Brain microvascular endothelial cell (primary cell): ENCODE measurements at regions not wholly inside any gene's neighbourhood (a gene's known extent, or its start where the extent isn't known, plus 50 kb on each side); places are given as distances from the start of the nearest gene placed in this dataset.
A peak's percentile ranks its signal among the peaks of the same experiment; 100 is the strongest.
"Not testable (repeated sequence)": the region's sequence is repeated elsewhere in the genome, so short reads cannot be mapped to it uniquely, and the experiment has no call there.

Experiments
- DNase-seq: peaks from one replicate; pipeline ENCODE4 v3.0.0-alpha.2; 2020
- H3K27ac ChIP-seq: fragments of 250-450 bp; sonication (Bioruptor Pico); 2 replicates; pipeline ENCODE4 v1.5.1; 2020; ENCODE audit warnings: mild to moderate bottlenecking, moderate library complexity
- H3K27me3 ChIP-seq: fragments of 250-450 bp; sonication (Bioruptor Pico); replicated peaks from 2 replicates; pipeline ENCODE4 v1.5.1; 2020; ENCODE audit warnings: mild to moderate bottlenecking
- H3K36me3 ChIP-seq: fragments of 250-450 bp; sonication (Bioruptor Pico); replicated peaks from 2 replicates; pipeline ENCODE4 v1.5.1; 2020; ENCODE audit warnings: mild to moderate bottlenecking
- H3K4me3 ChIP-seq: 2 replicates; pipeline ENCODE4 v1.5.1; 2011; ENCODE audit warnings: low read depth, mild to moderate bottlenecking, control low read depth, low read length, moderate library complexity
- CTCF ChIP-seq: IDR thresholded peaks from 2 replicates; pipeline ENCODE4 v1.5.1; 2011; ENCODE audit warnings: low read depth, mild to moderate bottlenecking, moderate library complexity, low read length, control low read depth, inconsistent platforms; ENCODE audit errors: missing control alignments
- in situ Hi-C: cut with HindIII; loops from 2 replicates; pipeline ENCODE4 v1.10.0; 2017; ENCODE audit warnings: low sequenced_read_pairs, low pct_ligation_motif_present

- H3K27me3 ChIP-seq: no peaks in the 10 kb centered on the region
- peak; percentile 79 for TF ChIP-seq CTCF
- no peak overlapping the region for H3K27ac ChIP-seq
- in situ Hi-C loops: no loop called here
- no peak overlapping the region for H3K4me3 ChIP-seq
- no peak for DNase-seq
- no peaks in the 10 kb centered on the region for H3K36me3 ChIP-seq
Measured at GRCh38 chr5:120817044-120817985, 353.2 kb downstream of the PRR16 start.

- Histone ChIP-seq H3K36me3 (no peaks in the 10 kb centered on the region), H3K27ac (no peak overlapping the region), H3K27me3 (no peaks in the 10 kb centered on the region), H3K4me3 (no peak overlapping the region)
- in situ Hi-C loops: no loop called here
- DNase-seq: no peak
- no peak for TF ChIP-seq CTCF
Measured at GRCh38 chr5:120818128-120818527, 354.0 kb downstream of the PRR16 start.

GRCh38 chr5:120823328-120823727 lies 359.2 kb downstream of the PRR16 start:
- in situ Hi-C loops: no loop called here
- TF ChIP-seq CTCF: no peak
- Histone ChIP-seq H3K27ac (no peak overlapping the region), H3K27me3 (no peaks in the 10 kb centered on the region), H3K4me3 (no peak overlapping the region), H3K36me3 (no peaks in the 10 kb centered on the region)
- DNase-seq: no peak

GRCh38 chr5:120831646-120832045 lies 367.5 kb downstream of the PRR16 start:
- H3K36me3 ChIP-seq, H3K27ac ChIP-seq, H3K4me3 ChIP-seq, in situ Hi-C loops, H3K27me3 ChIP-seq, DNase-seq: not testable (repeated sequence)

- no peak for DNase-seq
- no peaks in the 10 kb centered on the region for H3K27me3 ChIP-seq
- no peak overlapping the region for H3K4me3 ChIP-seq
- no peak for TF ChIP-seq CTCF
- H3K27ac ChIP-seq: no peak overlapping the region
- H3K36me3 ChIP-seq: no peaks in the 10 kb centered on the region
- in situ Hi-C loops: no loop called here
Measured at GRCh38 chr5:120841830-120842229, 377.7 kb downstream of the PRR16 start.

GRCh38 chr5:120843390-120843980 lies 379.4 kb downstream of the PRR16 start:
- Histone ChIP-seq H3K36me3 (no peaks in the 10 kb centered on the region), H3K4me3 (no peak overlapping the region), H3K27ac (no peak overlapping the region), H3K27me3 (no peaks in the 10 kb centered on the region)
- DNase-seq: no peak
- TF ChIP-seq CTCF: no peak
- in situ Hi-C loops: no loop called here
